Adipose tissue (tissue), 3 donors: ENCODE measurements at regions not wholly inside any gene's neighbourhood (a gene's known extent, or its start where the extent isn't known, plus 50 kb on each side); places are given as distances from the start of the nearest gene placed in this dataset.

Source experiments
- H3K27ac ChIP-seq: one replicate; pipeline ENCODE4 v1.5.1; 2013; ENCODE audit warnings: low read depth, low read length
- WGBS, 3 donors: extraction: QIAGEN DNeasy Blood & Tissue Kit; methylation state at CpG; one replicate each; pipeline ENCODE4 v1.1.7; 2013; 5-methylcytosine and 5-hydroxymethylcytosine counted together
- donor health status: healthy with polysubstance abuse.
- donor health status: Bipolar disorder and iron deficiency.
- donor health status: healthy.

DNA sequence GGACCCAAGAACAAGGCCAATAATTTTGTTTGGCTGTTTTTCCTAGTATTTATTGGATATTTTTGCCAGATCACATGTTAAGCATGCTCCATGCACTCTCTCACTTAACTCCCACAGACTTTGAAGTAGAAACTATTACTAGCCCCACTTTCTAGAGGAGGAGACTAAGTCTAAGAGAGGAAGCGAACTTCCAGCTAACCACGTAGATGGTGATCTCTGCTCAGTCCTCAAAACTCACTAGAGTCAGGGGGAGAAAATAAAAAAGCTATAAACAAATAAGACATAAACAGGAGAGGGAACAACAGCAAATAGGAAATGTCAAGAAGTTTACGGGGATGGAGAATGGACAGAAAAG, 481.0 kb upstream of the PROK2 start:
- H3K27ac ChIP-seq = no peak overlapping the region
- 64 to 75% (median 74%) methylated on average over 3 of the region's 3 CpGs for WGBS, 3 donors

GRCh38 chr3:72265256-72266015, 480.5 kb upstream of the PROK2 start:
- 71 to 75% (median 71%) methylated on average over 9 of the region's 9 CpGs for WGBS, 3 donors
- H3K27ac ChIP-seq = no peak overlapping the region

DNA sequence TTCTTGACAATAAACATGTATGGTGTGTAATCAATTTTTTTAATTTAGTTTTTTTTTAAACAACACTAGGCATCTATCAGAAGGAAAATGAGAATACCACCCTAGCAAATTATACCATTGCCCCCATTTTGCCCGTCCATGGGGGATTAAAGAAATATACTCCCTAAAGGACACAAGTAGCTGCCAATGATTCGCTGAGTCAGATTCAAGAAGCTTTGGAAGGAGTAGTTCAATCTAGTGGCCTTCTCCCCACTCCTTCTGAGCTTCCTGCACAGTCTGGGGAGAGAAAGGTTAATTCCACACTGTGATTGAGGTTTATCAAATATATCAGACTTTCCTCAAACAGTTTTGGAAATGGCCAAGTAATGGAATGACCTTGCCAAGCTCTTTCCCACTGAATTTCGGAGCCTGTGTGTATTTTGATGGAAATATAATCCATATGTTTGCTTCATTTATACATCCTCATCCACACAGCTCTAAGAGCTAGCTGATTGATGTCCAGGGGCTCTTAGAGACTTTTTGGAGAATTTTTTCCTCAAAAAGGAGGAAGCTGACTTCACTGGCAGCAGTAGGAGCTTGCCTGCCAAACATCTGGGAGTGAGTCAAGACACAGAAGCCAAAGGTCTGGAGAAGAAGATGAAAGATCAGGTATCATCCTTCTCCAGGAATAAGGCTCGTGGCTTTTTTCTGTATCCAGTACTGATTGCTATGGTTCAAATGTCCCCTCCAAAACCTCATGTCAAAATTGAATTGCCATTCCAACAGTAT, 478.5 kb upstream of the PROK2 start:
- no peak overlapping the region for H3K27ac ChIP-seq
- 72 to 89% (median 86%) methylated on average over 4 of the region's 4 CpGs for WGBS, 3 donors

- no peak overlapping the region for H3K27ac ChIP-seq
- 48 to 51% (median 50%) methylated on average over 3 of the region's 3 CpGs for WGBS, 3 donors
These were observed 477.8 kb upstream of the PROK2 start for GRCh38 chr3:72262736-72263135.

DNA sequence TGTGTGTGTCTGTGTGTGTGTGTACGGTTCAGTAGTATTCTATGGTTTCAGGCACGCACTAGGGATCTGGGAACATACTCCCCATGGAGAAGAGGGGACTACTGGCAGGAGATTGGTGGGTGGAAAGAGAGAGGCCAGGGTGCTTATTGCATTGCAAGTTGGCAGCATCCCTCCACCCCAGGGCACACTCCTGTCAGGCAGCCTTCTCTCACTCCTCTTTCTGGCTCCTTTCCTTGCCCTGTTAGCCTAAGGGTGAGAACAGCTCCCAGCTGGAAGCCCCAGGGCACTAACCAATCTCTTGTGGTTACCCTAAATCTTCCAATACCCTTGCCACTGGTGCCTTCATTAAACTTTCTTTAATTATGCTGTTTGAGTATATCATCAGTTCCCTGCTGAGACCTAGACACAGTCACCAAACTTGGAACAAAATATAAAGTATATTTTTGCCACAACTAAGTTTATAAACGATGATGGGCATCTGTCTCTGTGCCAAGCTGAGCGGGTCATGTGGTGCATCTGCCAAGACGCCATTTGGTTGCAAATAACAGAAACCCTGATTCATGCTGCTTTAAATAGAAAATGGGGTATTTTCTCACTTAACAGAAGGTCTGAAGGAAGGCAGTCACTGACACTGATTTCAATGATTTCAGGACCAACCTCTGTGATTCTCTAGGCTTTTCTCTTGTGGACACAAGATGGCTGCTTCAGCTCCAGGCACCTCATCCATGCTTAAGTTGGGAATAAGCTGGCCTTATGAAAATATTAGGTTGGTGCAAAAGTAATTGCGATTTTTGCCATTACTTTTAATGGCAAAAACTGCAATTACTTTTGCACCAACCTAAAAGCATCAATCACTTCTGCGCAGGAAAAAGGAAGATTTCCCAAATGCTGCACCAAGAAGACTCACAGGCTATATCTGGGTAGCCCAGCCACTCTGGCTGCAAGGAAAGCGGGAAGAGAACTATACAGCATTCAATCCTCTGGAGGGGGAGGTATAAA, 476.9 kb upstream of the PROK2 start:
- WGBS, 3 donors = 73 to 85% (median 80%) methylated on average over 8 of the region's 8 CpGs
- H3K27ac ChIP-seq = no peak overlapping the region

GRCh38 chr3:72260588-72260910, 475.6 kb upstream of the PROK2 start:
- 83 to 92% (median 83%) methylated on average over 5 of the region's 5 CpGs for WGBS, 3 donors
- H3K27ac ChIP-seq = no peak overlapping the region

GRCh38 chr3:72259755-72260587, 475.0 kb upstream of the PROK2 start:
- no peak overlapping the region for H3K27ac ChIP-seq
- WGBS, 3 donors = 87 to 94% (median 90%) methylated on average over 7 of the region's 7 CpGs

GRCh38 chr3:72258361-72259141, 473.6 kb upstream of the PROK2 start:
- WGBS, 3 donors = 43 to 53% (median 44%) methylated on average over 17 of the region's 17 CpGs
- H3K27ac ChIP-seq = no peak overlapping the region

DNA sequence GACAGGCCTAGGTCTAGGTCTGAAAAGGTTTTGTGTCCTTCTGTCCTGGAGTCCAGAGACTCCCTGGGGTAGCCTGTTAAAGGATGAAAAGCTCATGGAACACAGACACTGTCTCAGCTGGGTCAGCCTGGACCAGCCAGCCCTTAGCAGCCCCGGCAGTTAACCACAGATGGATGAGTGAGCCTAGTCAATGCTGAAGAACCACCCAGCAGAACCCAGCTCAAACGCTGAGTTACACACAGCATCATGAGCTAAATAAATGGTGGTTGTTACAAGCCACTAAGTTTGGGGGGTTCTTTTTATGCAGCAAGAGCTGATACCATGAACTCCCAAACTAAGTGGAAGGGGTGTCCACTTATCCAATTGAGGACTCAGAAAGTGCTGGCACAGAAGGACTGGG, 472.8 kb upstream of the PROK2 start:
- 100% methylated on average over 2 of the region's 2 CpGs for WGBS, 3 donors

GRCh38 chr3:72257203-72257602, 472.3 kb upstream of the PROK2 start:
- 87 to 94% (median 92%) methylated on average over 4 of the region's 4 CpGs for WGBS, 3 donors
- no peak overlapping the region for H3K27ac ChIP-seq

More for the DNA sequence above, 472.8 kb upstream of the PROK2 start:
- no peak overlapping the region for H3K27ac ChIP-seq

GRCh38 chr3:72256716-72257115, 471.8 kb upstream of the PROK2 start:
- H3K27ac ChIP-seq = no peak overlapping the region
- 88 to 92% (median 91%) methylated on average over 6 of the region's 6 CpGs for WGBS, 3 donors

DNA sequence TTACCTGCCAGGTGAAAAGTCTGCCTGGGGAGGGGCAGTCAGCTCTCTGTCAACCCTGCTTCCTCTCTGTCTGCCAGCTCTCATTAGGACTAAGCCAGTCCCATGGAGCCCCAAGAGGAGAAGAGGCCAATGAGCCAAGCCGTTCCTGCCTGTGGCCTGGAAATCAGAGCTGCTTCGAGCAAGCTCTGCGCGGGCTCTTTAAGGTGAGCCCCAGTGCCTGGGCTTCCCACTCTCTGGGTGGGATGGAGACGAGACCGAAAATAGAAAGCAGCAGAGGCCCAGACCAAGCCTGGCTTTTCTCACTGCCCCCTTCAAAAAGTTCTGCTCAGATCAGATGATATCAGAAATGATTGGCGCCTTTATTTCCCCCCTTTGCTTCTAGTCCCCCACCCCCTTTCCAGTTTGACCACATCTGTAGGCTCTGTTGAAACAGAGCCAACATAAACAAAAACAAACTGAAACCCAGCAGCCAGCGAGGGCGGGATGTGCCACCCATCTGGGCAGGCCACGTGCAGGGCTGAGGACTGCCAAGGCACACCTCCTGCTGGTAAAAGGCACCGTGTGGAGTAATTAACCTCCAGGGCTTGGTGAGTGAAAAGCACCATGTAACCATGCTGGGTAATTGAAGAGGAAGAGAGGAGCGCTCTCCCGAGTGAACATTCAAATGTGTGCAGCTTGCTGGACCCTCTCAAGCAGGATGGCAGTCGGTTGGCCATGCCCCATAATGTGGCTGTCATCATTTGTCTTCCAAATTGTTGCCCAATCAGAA, 471.0 kb upstream of the PROK2 start:
- 39 to 42% (median 40%) methylated on average over 14 of the region's 14 CpGs for WGBS, 3 donors
- no peak overlapping the region for H3K27ac ChIP-seq

DNA sequence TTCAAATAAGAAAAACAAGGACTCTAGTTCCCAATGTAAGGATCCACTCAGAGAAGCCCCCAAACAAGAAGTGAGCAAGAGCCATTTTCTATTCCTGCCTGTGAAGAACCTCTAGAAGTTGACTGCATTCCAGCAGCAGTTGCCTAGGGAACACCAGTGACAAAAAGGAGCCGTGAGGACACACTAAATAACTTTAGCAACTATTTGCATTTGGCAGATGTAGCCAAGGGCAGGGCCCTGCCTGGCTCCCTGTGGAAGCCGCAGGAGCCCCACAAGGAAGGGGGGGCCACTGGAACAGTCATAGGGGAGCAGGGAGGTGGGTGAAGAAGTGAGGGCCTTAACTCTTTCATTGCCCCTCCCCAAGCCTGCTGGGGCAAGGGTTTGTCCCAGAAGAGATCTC, 470.2 kb upstream of the PROK2 start:
- 17 to 28% (median 24%) methylated on average over 2 of the region's 2 CpGs for WGBS, 3 donors
- H3K27ac ChIP-seq = no peak overlapping the region

GRCh38 chr3:72254483-72254882, 469.5 kb upstream of the PROK2 start:
- no peak overlapping the region for H3K27ac ChIP-seq
- WGBS, 3 donors = 94 to 99% (median 95%) methylated on average over 2 of the region's 2 CpGs

- no peak overlapping the region for H3K27ac ChIP-seq
- 85 to 93% (median 91%) methylated on average over 2 of the region's 2 CpGs for WGBS, 3 donors
These were observed 465.8 kb upstream of the PROK2 start for GRCh38 chr3:72250725-72251124.

- H3K27ac ChIP-seq = no peak overlapping the region
- 94 to 95% (median 94%) methylated on average over 3 of the region's 3 CpGs for WGBS, 3 donors
These were observed 463.9 kb upstream of the PROK2 start for GRCh38 chr3:72248869-72249268.

DNA sequence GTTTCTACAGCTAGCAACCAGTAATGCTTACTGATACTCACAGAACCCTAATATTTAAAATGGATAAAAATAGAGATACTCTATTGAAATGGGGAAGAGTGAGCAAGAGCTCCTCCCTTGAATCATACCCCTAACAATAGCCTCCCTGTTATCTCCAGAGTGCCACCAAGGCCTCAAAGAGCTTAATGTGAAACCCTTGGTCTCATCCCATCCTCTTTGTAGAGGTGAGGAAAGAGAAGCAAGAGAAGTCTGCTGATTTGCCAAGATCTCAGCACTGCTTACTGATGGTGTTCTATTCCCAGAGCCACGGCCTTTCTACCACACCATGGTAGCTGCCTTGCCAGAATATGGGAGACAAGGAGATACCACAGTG, 463.4 kb upstream of the PROK2 start:
- WGBS, 3 donors = 89 to 100% (median 100%) methylated on average over 1 of the region's 1 CpG
- H3K27ac ChIP-seq = no peak overlapping the region
